A673 (cell line): ENCODE measurements at regions not wholly inside any gene's neighbourhood (a gene's known extent, or its start where the extent isn't known, plus 50 kb on each side); places are given as distances from the start of the nearest gene placed in this dataset.
"Not testable (repeated sequence)": the region's sequence is repeated elsewhere in the genome, so short reads cannot be mapped to it uniquely, and the experiment has no call there.

ENCODE experiments used
- BruUV-seq: library from RNA; stranded (reverse); fragments of 400-500 nt; replicated peaks from 2 replicates; lab custom pipeline; 2021; lab: Mats Ljungman, UMichigan
- CTCF ChIA-PET: fragments of 300-600 bp; sonication (Branson Sonifier 250); formaldehyde crosslinking; loops from one replicate; lab custom pipeline; 2022; ENCODE audit warnings: antibody characterized with exemption; lab: Charles Lee
- POLR2A ChIA-PET: fragments of 300-600 bp; sonication (Branson Sonifier 250); formaldehyde crosslinking; loops from one replicate; lab custom pipeline; 2022; ENCODE audit warnings: antibody characterized with exemption; ENCODE audit not compliant: low non-redundant PET; lab: Charles Lee
- DNase-seq: peaks from one replicate; pipeline ENCODE4 v3.0.0-alpha.2; 2015; ENCODE audit warnings: low spot score
- H3K27ac ChIP-seq: fragments of 200-600 bp; sonication (generic); 2 replicates; pipeline ENCODE4 v1.5.1; 2016; ENCODE audit warnings: mixed run types, low read depth, mild to moderate bottlenecking, mixed read lengths, antibody characterized with exemption, low read length; ENCODE audit not compliant: poor library complexity, severe bottlenecking
- H3K27me3 ChIP-seq: fragments of 200-600 bp; sonication (generic); replicated peaks from 2 replicates; pipeline ENCODE4 v1.6.1; 2017; ENCODE audit warnings: mixed run types, low read depth, mild to moderate bottlenecking, mixed read lengths, antibody characterized with exemption, low read length; ENCODE audit not compliant: insufficient read depth, poor library complexity
- H3K36me3 ChIP-seq: fragments of 200-600 bp; sonication (generic); 2 replicates; pipeline ENCODE4 v1.6.1; 2016; ENCODE audit warnings: mixed run types, mild to moderate bottlenecking, mixed read lengths, antibody characterized with exemption, low read length; ENCODE audit not compliant: insufficient read depth, poor library complexity, severe bottlenecking
- H3K4me1 ChIP-seq: fragments of 200-600 bp; sonication (generic); 2 replicates; pipeline ENCODE4 v1.6.1; 2017; ENCODE audit warnings: mixed run types, mild to moderate bottlenecking, mixed read lengths, antibody characterized with exemption, low read length; ENCODE audit not compliant: insufficient read depth, poor library complexity, severe bottlenecking
- H3K4me3 ChIP-seq: fragments of 200-600 bp; sonication (generic); 2 replicates; pipeline ENCODE4 v1.5.1; 2016; ENCODE audit warnings: low read depth, mixed run types, mild to moderate bottlenecking, mixed read lengths, low read length; ENCODE audit not compliant: poor library complexity, severe bottlenecking
- H3K9me3 ChIP-seq: fragments of 200-600 bp; sonication (generic); 2 replicates; pipeline ENCODE4 v1.6.1; 2016; ENCODE audit warnings: mixed run types, low read depth, mild to moderate bottlenecking, mixed read lengths, antibody characterized with exemption, low read length; ENCODE audit not compliant: poor library complexity, severe bottlenecking
- CTCF ChIP-seq: fragments of 300-800, 200-600 bp; sonication (generic); conservative IDR thresholded peaks from 2 replicates; pipeline ENCODE4 v1.5.1; 2017; ENCODE audit warnings: low read depth, mild to moderate bottlenecking, antibody characterized with exemption, low read length, moderate library complexity, mixed read lengths
- EZH2 ChIP-seq: fragments of 200-600 bp; sonication (generic); IDR thresholded peaks from 2 replicates; pipeline ENCODE4 v1.6.1; 2017; ENCODE audit warnings: borderline replicate concordance, low read depth, mild to moderate bottlenecking, mixed read lengths, antibody characterized with exemption, low read length; ENCODE audit not compliant: poor library complexity, severe bottlenecking
- intact Hi-C: fragments of 100-400 bp; cut with micrococcal nuclease; formaldehyde crosslinking; loops from one replicate; pipeline ENCODE4 v1.10.0; 2022; ENCODE audit not compliant: unreplicated experiment

GRCh38 chr3:26090589-26090988 is 300.7 kb downstream of the OXSM start:
- BruUV-seq, result no TSS peak
- CTCF ChIA-PET, result no interaction called here
- intact Hi-C loops, result no loop called here
- no peak for DNase-seq
- H3K4me3 ChIP-seq, result no peak overlapping the region
- H3K9me3 ChIP-seq, result peaks cover 20% of the 10 kb centered on the region
- no peaks in the 10 kb centered on the region for H3K27me3 ChIP-seq
- no peak overlapping the region for H3K27ac ChIP-seq
- POLR2A ChIA-PET, result no interaction called here
- TF ChIP-seq CTCF (no peak), EZH2 (no peak)
- H3K36me3 ChIP-seq, result no peaks in the 10 kb centered on the region
- H3K4me1 ChIP-seq, result no peaks in the 10 kb centered on the region

GRCh38 chr3:26091096-26091495 is 301.2 kb downstream of the OXSM start:
- no peak for TF ChIP-seq CTCF
- no peak for TF ChIP-seq EZH2
- Histone ChIP-seq H3K4me3 (no peak overlapping the region), H3K27me3 (no peaks in the 10 kb centered on the region), H3K36me3 (no peaks in the 10 kb centered on the region), H3K4me1 (no peaks in the 10 kb centered on the region), H3K9me3 (peaks cover 20% of the 10 kb centered on the region), H3K27ac (no peak overlapping the region)
- intact Hi-C loops, result no loop called here
- CTCF ChIA-PET, result no interaction called here
- POLR2A ChIA-PET, result no interaction called here
- no peak for DNase-seq
- BruUV-seq, result no TSS peak

GRCh38 chr3:26091626-26092025 is 301.7 kb downstream of the OXSM start:
- ChIA-PET CTCF (no interaction called here), POLR2A (no interaction called here)
- no peaks in the 10 kb centered on the region for H3K27me3 ChIP-seq
- TF ChIP-seq CTCF, result no peak
- no peak for TF ChIP-seq EZH2
- BruUV-seq, result no TSS peak
- H3K4me3 ChIP-seq, result no peak overlapping the region
- intact Hi-C loops, result no loop called here
- H3K4me1 ChIP-seq, result no peaks in the 10 kb centered on the region
- peaks cover 20% of the 10 kb centered on the region for H3K9me3 ChIP-seq
- DNase-seq, result no peak
- no peak overlapping the region for H3K27ac ChIP-seq
- H3K36me3 ChIP-seq, result no peaks in the 10 kb centered on the region

- peaks cover 16% of the 10 kb centered on the region for H3K9me3 ChIP-seq
- H3K4me3 ChIP-seq, BruUV-seq, H3K27ac ChIP-seq, POLR2A ChIA-PET, H3K36me3 ChIP-seq, CTCF ChIA-PET, H3K4me1 ChIP-seq, DNase-seq, intact Hi-C loops, H3K27me3 ChIP-seq: not testable (repeated sequence)
Measured at GRCh38 chr3:26097111-26097510, 307.2 kb downstream of the OXSM start.
